NK-92 treated with Interleukin-12 subunit alpha and Interleukin-12 subunit beta, amount 100 ng/mL, for 24 hours (cell line): ENCODE measurements at regions not wholly inside any gene's neighbourhood (a gene's known extent, or its start where the extent isn't known, plus 50 kb on each side); places are given as distances from the start of the nearest gene placed in this dataset.
"Not testable (repeated sequence)": the region's sequence is repeated elsewhere in the genome, so short reads cannot be mapped to it uniquely, and the experiment has no call there.

Experiments used
- DNase-seq: peaks from one replicate; lab custom pipeline; 2025; lab: John Stamatoyannopoulos, UW

- DNase-seq = no peak
Observed at GRCh38 chr2:7430421-7430868, 513.2 kb downstream of the RNF144A start.

- no peak for DNase-seq
Observed at GRCh38 chr2:7430869-7431641, 513.8 kb downstream of the RNF144A start.

GRCh38 chr2:7432436-7432835 lies 515.2 kb downstream of the RNF144A start:
- DNase-seq = no peak

- DNase-seq = no peak
Observed at GRCh38 chr2:7436096-7436906, 519.1 kb downstream of the RNF144A start.

GRCh38 chr2:7437141-7437540 lies 519.9 kb downstream of the RNF144A start:
- DNase-seq = no peak

- no peak for DNase-seq
Observed at GRCh38 chr2:7437716-7438632, 520.8 kb downstream of the RNF144A start.

GRCh38 chr2:7438855-7439254 lies 521.6 kb downstream of the RNF144A start:
- no peak for DNase-seq

- DNase-seq = no peak
Observed at GRCh38 chr2:7440977-7441376, 523.8 kb downstream of the RNF144A start.

GRCh38 chr2:7441841-7442240 lies 524.6 kb downstream of the RNF144A start:
- not testable (repeated sequence) for DNase-seq

- no peak for DNase-seq
Observed at GRCh38 chr2:7444626-7445025, 527.4 kb downstream of the RNF144A start.

GRCh38 chr2:7448578-7449264 lies 531.5 kb downstream of the RNF144A start:
- DNase-seq = no peak

- no peak for DNase-seq
Observed at GRCh38 chr2:7449298-7449697, 532.1 kb downstream of the RNF144A start.

GRCh38 chr2:7450188-7450832 lies 533.1 kb downstream of the RNF144A start:
- no peak for DNase-seq

GRCh38 chr2:7450833-7451190 lies 533.6 kb downstream of the RNF144A start:
- DNase-seq = no peak

GRCh38 chr2:7452110-7452876 lies 535.1 kb downstream of the RNF144A start:
- no peak for DNase-seq

GRCh38 chr2:7454592-7454991 lies 537.4 kb downstream of the RNF144A start:
- no peak for DNase-seq

GRCh38 chr2:7456762-7457161 lies 539.5 kb downstream of the RNF144A start:
- no peak for DNase-seq

GRCh38 chr2:7458066-7458465 lies 540.9 kb downstream of the RNF144A start:
- DNase-seq = no peak

GRCh38 chr2:7467782-7468447 lies 550.7 kb downstream of the RNF144A start:
- DNase-seq = no peak

- DNase-seq = no peak
Observed at GRCh38 chr2:7468448-7468828, 551.2 kb downstream of the RNF144A start.
